Tibial nerve (tissue), 4 donors: ENCODE measurements at regions not wholly inside any gene's neighbourhood (a gene's known extent, or its start where the extent isn't known, plus 50 kb on each side); places are given as distances from the start of the nearest gene placed in this dataset.

ENCODE experiments used
- EP300 ChIP-seq, 2 donors: sonication (generic); formaldehyde crosslinking; IDR thresholded peaks; one replicate each; pipeline ENCODE4 v1.6.1; 2017; ENCODE audit warnings: antibody characterized with exemption in 2 of 2, mild to moderate bottlenecking in 1 of 2
- POLR2A ChIP-seq, 2 donors: fragments of 450-650 bp; IDR thresholded peaks; one replicate each; pipeline ENCODE4 v1.6.1; 2017; ENCODE audit warnings: antibody characterized with exemption in 2 of 2, mild to moderate bottlenecking in 2 of 2, moderate library complexity in 2 of 2
- TF ChIP-seq, protein P1 (sequence below), 5 experiments: fragments of 200-600 bp in 3 of 5; fragments of 450-650 bp in 2 of 5; sonication (generic) in 3 of 5; IDR thresholded peaks; one replicate each; pipeline ENCODE4 v1.5.1; 2016 to 2019; ENCODE audit warnings: antibody characterized with exemption in 5 of 5, mild to moderate bottlenecking in 3 of 5, moderate library complexity in 2 of 5

DNA sequence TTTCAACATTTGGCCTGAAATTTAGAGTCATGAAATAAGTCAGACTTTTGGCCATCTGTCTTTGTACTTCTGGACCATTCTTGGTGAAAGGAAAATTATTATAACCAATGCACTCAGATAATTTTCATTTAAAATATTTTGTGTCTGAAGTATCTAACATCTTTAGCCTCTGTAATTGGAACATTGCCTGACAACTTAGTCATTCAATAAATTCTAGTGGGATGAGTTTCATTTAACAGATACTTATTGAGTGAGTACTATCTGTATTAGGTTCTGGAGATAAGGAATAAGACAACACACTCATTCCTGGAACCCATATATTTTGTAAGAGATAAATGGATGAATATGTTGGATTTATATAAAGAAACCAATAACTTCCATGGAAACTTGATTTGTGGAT lies 536.0 kb downstream of the BCKDHB start:
- TF ChIP-seq POLR2A (IDR thresholded peaks at IDR 0.05) (no peak), EP300 (IDR thresholded peaks at IDR 0.05) (no peak)
- TF ChIP-seq, protein P1, sequence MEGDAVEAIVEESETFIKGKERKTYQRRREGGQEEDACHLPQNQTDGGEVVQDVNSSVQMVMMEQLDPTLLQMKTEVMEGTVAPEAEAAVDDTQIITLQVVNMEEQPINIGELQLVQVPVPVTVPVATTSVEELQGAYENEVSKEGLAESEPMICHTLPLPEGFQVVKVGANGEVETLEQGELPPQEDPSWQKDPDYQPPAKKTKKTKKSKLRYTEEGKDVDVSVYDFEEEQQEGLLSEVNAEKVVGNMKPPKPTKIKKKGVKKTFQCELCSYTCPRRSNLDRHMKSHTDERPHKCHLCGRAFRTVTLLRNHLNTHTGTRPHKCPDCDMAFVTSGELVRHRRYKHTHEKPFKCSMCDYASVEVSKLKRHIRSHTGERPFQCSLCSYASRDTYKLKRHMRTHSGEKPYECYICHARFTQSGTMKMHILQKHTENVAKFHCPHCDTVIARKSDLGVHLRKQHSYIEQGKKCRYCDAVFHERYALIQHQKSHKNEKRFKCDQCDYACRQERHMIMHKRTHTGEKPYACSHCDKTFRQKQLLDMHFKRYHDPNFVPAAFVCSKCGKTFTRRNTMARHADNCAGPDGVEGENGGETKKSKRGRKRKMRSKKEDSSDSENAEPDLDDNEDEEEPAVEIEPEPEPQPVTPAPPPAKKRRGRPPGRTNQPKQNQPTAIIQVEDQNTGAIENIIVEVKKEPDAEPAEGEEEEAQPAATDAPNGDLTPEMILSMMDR (IDR thresholded peaks at IDR 0.05), result no peak
